Colonic mucosa (tissue), 4 donors: ENCODE measurements at regions not wholly inside any gene's neighbourhood (a gene's known extent, or its start where the extent isn't known, plus 50 kb on each side); places are given as distances from the start of the nearest gene placed in this dataset.

ENCODE experiments used
- DNase-seq: peaks from one replicate; pipeline ENCODE4 v3.0.0-alpha.2; 2020
- H3K27ac ChIP-seq: fragments of 200-600 bp; one replicate; pipeline ENCODE4 v1.8.0; 2021
- H3K27me3 ChIP-seq: fragments of 200-600 bp; one replicate; pipeline ENCODE4 v1.8.0; 2021
- H3K36me3 ChIP-seq: fragments of 200-600 bp; one replicate; pipeline ENCODE4 v1.8.0; 2021
- H3K4me1 ChIP-seq: fragments of 200-600 bp; one replicate; pipeline ENCODE4 v1.8.0; 2021; ENCODE audit warnings: mild to moderate bottlenecking
- H3K4me3 ChIP-seq: fragments of 200-600 bp; one replicate; pipeline ENCODE4 v1.8.0; 2021
- H3K9ac ChIP-seq, 2 donors: one replicate each; pipeline ENCODE4 v1.7.0; 2013; ENCODE audit warnings: control low read depth in 2 of 2, low read depth in 2 of 2, low read length in 2 of 2
- H3K9me3 ChIP-seq: fragments of 200-600 bp; one replicate; pipeline ENCODE4 v1.8.0; 2021
- CTCF ChIP-seq: fragments of 200-600 bp; IDR thresholded peaks from one replicate; pipeline ENCODE4 v1.8.0; 2022; ENCODE audit warnings: antibody characterized with exemption, mild to moderate bottlenecking
- intact Hi-C: fragments of 100-400 bp; cut with DNase I; formaldehyde crosslinking; loops from one replicate; pipeline ENCODE4 v1.14.1; 2022
- donor health status: healthy.
- donor health status: DM: no; HTN: no; CAD: no.
- donor health status: DM: no; HTN: no; CAD: no.

GRCh38 chr15:95329362-95329761 is 1001.1 kb upstream of the NR2F2 start:
- H3K4me1 ChIP-seq, result no peaks in the 10 kb centered on the region
- no peak overlapping the region for H3K9ac ChIP-seq

GRCh38 chr15:95341686-95342085 is 988.8 kb upstream of the NR2F2 start:
- no peak for TF ChIP-seq CTCF
- DNase-seq, result no peak
- no peaks in the 10 kb centered on the region for H3K36me3 ChIP-seq
- H3K27ac ChIP-seq, result no peak overlapping the region
- H3K4me1 ChIP-seq, result no peaks in the 10 kb centered on the region
- H3K27me3 ChIP-seq, result no peaks in the 10 kb centered on the region
- no peak overlapping the region for H3K4me3 ChIP-seq
- no peak overlapping the region for H3K9ac ChIP-seq
- no peaks in the 10 kb centered on the region for H3K9me3 ChIP-seq
- intact Hi-C loops, result no loop called here

More at GRCh38 chr15:95329362-95329761, 1001.1 kb upstream of the NR2F2 start:
- Histone ChIP-seq H3K27me3 (peaks cover 5% of the 10 kb centered on the region), H3K36me3 (no peaks in the 10 kb centered on the region), H3K27ac (no peak overlapping the region), H3K9me3 (no peaks in the 10 kb centered on the region), H3K4me3 (no peak overlapping the region)
- intact Hi-C loops, result no loop called here
- no peak for TF ChIP-seq CTCF
- no peak for DNase-seq

GRCh38 chr15:95345867-95346266 is 984.6 kb upstream of the NR2F2 start:
- TF ChIP-seq CTCF, result no peak
- no peak overlapping the region for H3K27ac ChIP-seq
- H3K36me3 ChIP-seq, result no peaks in the 10 kb centered on the region
- DNase-seq, result no peak
- H3K27me3 ChIP-seq, result no peaks in the 10 kb centered on the region
- no peaks in the 10 kb centered on the region for H3K9me3 ChIP-seq
- no peaks in the 10 kb centered on the region for H3K4me1 ChIP-seq
- H3K4me3 ChIP-seq, result no peak overlapping the region
- intact Hi-C loops, result no loop called here
- H3K9ac ChIP-seq, result no peak overlapping the region

- H3K27me3 ChIP-seq, result no peaks in the 10 kb centered on the region
- no peak overlapping the region for H3K9ac ChIP-seq
- no peak overlapping the region for H3K27ac ChIP-seq
- intact Hi-C loops, result no loop called here
- no peak for DNase-seq
- H3K36me3 ChIP-seq, result no peaks in the 10 kb centered on the region
- no peak for TF ChIP-seq CTCF
- no peaks in the 10 kb centered on the region for H3K9me3 ChIP-seq
- H3K4me1 ChIP-seq, result no peaks in the 10 kb centered on the region
- H3K4me3 ChIP-seq, result no peak overlapping the region
These were observed 983.6 kb upstream of the NR2F2 start for GRCh38 chr15:95346721-95347475.

GRCh38 chr15:95347837-95348236 is 982.7 kb upstream of the NR2F2 start:
- Histone ChIP-seq H3K4me1 (no peaks in the 10 kb centered on the region), H3K4me3 (no peak overlapping the region), H3K36me3 (no peaks in the 10 kb centered on the region), H3K27ac (no peak overlapping the region), H3K27me3 (no peaks in the 10 kb centered on the region), H3K9me3 (no peaks in the 10 kb centered on the region), H3K9ac (no peak overlapping the region)
- DNase-seq, result no peak
- TF ChIP-seq CTCF, result no peak
- intact Hi-C loops, result no loop called here
